AG09309 (cell line): ENCODE measurements at regions not wholly inside any gene's neighbourhood (a gene's known extent, or its start where the extent isn't known, plus 50 kb on each side); places are given as distances from the start of the nearest gene placed in this dataset.

Experiments
- DNase-seq: peaks from one replicate; pipeline ENCODE4 v3.0.0-alpha.2; 2010; ENCODE audit warnings: low read depth
- H3K4me3 ChIP-seq: 2 replicates; pipeline ENCODE4 v1.5.1; 2011; ENCODE audit warnings: mild to moderate bottlenecking, low read depth, low read length, moderate library complexity; ENCODE audit not compliant: control insufficient read depth
- TF ChIP-seq, protein P1 (sequence below): IDR thresholded peaks from 2 replicates; pipeline ENCODE4 v1.5.1; 2011; ENCODE audit warnings: mild to moderate bottlenecking, low read depth, low read length, inconsistent platforms; ENCODE audit not compliant: insufficient read depth, control insufficient read depth; ENCODE audit errors: missing control alignments

DNA sequence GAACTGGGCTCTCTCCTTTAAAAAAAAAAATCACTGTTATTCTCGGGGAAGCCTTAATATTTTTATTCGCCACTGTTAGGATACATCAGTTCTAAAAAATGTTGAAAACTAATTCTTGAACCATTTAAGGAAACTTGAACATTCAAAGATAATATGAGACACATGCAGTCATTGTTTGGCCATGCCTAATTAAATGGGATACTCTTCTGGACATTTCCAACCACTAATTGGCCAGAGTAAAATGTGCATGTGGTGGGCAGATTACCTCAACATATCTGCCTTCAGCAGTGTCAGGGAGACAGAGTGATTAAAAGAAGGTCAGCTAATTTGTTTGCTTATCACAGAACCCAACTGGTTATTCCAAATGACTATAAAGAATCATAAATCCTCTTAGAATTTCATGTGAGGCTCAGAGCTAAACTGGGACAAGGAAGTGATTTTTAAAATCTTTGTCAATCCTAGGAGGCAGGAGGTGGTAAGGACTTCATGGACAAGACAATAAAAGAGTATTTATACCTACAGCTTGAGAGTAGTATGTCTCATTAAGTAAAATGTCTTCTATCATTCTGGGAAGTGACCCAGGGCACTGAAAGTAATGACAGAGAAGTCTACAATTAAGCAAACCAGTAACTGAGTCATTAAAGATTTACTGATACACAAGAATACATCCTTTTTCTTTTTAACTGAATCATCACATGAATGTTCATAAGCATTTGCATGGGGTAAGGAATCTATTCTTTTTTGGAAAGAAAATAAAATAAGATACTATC lies 242.9 kb upstream of the TRPM3 start:
- H3K4me3 ChIP-seq: no peak overlapping the region
- DNase-seq: peak; percentile 38
- TF ChIP-seq, protein P1, sequence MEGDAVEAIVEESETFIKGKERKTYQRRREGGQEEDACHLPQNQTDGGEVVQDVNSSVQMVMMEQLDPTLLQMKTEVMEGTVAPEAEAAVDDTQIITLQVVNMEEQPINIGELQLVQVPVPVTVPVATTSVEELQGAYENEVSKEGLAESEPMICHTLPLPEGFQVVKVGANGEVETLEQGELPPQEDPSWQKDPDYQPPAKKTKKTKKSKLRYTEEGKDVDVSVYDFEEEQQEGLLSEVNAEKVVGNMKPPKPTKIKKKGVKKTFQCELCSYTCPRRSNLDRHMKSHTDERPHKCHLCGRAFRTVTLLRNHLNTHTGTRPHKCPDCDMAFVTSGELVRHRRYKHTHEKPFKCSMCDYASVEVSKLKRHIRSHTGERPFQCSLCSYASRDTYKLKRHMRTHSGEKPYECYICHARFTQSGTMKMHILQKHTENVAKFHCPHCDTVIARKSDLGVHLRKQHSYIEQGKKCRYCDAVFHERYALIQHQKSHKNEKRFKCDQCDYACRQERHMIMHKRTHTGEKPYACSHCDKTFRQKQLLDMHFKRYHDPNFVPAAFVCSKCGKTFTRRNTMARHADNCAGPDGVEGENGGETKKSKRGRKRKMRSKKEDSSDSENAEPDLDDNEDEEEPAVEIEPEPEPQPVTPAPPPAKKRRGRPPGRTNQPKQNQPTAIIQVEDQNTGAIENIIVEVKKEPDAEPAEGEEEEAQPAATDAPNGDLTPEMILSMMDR: no peak

DNA sequence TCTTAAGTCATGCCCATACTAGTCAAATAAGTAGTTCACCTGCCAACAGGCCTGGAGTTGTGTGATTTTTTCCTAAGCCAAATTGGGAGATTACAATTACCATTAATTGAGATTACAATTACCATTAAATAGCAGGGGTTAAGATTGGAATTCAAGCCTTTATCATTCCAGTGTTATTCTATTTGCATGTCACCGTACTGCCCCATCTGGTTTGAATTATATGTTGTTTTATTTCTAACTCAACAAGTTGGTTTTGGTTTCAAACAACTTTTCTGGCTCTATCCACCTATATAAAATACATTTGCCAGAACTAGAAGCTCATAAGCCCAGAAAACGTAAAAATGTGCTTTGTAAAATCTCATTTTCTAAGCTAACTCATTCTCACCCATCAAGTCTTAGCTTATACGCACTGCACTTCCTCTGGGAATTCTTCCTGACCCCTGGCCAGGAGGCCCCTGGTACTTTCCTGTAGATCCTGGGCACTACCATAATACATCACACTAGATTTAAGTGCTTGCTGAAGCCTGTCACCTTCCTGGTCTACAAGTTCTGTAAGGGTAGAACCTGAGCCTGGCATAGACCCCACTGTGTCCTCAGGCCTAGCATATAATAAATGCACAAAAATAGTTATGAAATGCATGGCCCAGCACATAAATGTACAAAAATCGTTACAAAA lies 242.0 kb upstream of the TRPM3 start:
- DNase-seq: peak; percentile 27
- TF ChIP-seq, protein P1: no peak
- H3K4me3 ChIP-seq: no peak overlapping the region

DNA sequence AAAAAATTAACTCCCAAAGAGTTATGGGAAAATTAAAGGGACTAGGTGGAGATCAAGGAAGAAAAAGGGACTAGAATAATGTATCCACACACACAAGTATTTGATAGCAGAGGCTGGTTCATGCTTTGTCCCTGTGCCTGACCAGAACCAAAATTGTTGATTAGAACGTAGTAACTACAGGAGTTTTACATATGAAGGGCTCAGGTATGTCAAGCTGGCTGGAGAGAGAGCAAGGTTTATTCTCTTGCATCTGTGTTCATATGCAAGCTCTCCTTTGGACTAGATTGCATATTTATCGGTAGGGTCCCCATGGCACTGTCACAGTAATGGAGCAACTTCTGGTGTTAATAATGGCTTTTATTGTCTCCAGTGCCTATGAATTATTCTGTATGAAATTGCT lies 239.9 kb upstream of the TRPM3 start:
- no peak overlapping the region for H3K4me3 ChIP-seq
- DNase-seq: no peak
- TF ChIP-seq, protein P1: no peak

DNA sequence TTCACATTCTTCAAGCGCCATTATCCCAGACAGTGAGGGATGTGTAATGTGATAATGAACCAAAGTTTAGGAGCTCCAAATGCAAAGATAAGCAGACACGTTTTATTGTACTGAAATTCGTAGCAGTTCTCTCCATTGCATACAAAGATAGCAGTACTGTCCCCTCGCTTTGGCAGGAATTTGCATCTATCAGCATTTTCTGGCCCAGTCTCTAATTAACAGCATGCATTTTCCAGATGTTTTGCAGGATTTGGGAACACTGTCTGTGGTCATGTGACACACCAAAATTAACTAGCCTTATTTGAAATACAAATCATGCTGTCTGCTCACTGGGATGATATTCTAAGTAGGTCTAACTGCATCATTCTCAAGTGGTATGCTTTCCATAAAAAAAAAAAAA lies 235.9 kb upstream of the TRPM3 start:
- TF ChIP-seq, protein P1: no peak
- no peak for DNase-seq
- H3K4me3 ChIP-seq: no peak overlapping the region

DNA sequence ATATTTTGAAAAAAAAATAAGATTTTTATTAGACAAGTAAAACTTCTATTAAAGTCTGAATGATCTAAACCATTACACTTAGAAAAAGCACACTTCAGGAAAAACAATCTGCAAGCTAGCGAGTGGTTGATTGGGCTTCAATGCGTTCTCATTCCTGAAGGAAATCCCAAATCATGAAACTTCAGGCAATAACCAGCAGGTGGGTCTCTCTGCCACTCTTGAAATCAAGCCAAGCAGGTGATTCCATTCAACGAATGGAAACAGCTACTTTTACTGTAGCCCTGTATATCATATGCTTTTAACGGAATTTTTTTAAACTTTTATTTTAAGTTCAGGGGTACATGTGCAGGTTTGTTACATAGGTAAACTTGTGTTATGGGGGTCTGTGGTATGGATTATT lies 234.5 kb upstream of the TRPM3 start:
- TF ChIP-seq, protein P1: no peak
- no peak for DNase-seq
- H3K4me3 ChIP-seq: no peak overlapping the region

DNA sequence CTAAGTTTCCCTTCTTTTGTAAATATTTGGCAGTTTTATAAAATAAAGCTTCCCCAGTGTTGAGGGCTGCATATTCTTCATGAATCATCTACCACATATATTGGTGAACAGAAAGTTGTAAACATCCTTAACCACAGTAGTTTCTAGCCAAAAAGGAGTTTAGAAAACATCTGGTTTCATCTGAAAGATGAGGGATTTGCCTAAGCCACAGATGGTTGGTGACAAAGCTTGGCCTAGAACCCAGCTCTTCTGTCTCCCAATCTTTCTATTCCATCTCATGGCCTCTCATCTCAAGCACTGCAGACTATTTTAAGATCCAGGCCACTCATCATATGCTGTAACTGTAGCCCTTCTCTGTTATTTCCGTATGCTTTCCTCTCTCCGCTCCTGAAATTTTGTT lies 232.3 kb upstream of the TRPM3 start:
- TF ChIP-seq, protein P1: no peak
- peak; percentile 74 for DNase-seq
- H3K4me3 ChIP-seq: no peak overlapping the region
